AG20443 (cell line): ENCODE measurements at regions not wholly inside any gene's neighbourhood (a gene's known extent, or its start where the extent isn't known, plus 50 kb on each side); places are given as distances from the start of the nearest gene placed in this dataset.
"Not testable (repeated sequence)": the region's sequence is repeated elsewhere in the genome, so short reads cannot be mapped to it uniquely, and the experiment has no call there.

Experiments used
- DNase-seq: peaks from one replicate; pipeline ENCODE4 v3.0.0; 2012; ENCODE audit warnings: low spot score, mixed read lengths

DNA sequence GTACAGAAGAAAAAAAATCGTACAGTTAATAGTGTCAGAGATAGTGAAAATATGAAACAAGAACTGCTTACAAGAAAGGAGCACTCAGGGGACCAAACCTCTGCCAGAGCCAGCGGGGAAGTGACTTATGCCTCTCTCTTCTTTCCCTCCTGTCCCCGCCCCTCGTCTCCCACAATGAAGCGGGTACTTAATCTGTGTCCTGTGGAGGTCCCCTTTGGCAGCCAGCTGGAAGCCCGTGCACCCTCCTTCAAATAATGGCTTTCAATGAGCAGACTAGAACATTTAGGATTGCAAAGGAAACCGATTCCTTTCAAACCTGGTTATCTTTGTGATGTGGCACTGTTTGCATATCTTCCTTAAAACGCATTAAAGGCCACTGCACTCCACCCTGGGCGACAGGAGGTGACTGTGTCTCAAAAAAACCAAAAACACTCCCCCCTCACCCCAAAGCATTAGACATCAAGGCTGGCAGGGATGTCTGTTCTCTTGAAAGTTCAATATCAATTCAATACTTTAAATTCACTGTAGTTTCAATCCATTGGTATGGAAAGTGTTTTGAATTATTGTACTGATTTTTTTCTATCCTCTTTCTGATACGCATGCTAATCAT lies 51.7 kb downstream of the PPIAL4C start:
- DNase-seq, result not testable (repeated sequence)

DNA sequence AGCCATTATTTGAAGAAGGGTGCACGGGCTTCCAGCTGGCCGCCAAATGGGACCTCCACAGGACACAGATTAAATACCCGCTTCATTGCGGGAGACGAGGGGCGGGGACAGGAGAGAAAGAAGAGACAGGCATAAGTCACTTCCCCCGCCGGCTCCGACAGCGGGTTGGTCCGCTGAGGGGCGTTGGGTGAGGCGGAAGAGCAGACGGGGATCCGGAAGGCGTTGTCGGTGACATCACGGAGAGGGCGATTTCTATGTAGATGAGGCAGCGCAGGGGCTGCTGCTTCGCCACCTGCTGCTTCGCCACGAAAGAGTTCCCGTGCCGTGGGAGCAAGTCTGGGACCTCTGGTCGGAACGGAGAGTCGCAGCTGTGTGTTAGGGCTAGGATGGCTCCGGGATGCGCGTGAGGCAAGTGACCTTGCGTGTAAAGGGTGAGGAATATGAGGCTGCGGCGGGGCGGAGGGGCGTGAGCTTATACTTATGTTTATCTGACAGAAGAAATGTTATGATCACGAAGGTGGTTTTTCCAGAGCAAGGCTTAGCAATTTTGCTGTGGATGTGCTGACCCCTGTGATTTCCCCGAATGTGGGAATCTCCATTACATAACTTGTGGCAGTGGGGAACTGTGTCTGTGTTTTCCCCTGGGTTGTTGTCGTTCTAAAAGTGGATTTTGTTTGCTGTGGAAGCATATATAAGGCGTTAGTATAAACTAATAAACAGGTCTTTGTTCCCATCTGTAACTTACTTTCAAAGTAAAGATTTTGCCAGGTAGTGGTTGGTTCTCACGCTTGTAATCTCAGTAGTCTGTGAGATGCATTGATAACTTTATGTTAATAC lies 52.9 kb downstream of the PPIAL4C start:
- peak; percentile 37 for DNase-seq

DNA sequence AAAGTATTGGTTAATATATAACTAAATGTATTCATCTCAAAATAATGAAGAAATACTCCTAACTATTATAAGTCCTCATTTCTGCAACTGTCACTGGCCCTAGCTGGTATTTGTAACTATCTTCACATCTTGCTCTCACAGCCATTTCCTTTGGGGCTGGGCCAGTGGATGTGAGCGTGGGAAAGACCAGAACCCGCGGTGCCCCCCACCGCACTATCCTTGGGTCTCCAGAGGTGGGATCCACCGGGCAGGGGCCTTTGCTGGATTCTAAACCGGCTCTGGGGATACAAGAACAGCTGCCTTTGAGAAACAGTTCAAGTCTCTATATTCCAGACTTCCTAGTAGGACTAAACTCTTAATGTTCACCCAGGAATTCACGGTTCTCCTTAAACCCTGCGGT lies 54.8 kb downstream of the PPIAL4C start:
- DNase-seq, result not testable (repeated sequence)

DNA sequence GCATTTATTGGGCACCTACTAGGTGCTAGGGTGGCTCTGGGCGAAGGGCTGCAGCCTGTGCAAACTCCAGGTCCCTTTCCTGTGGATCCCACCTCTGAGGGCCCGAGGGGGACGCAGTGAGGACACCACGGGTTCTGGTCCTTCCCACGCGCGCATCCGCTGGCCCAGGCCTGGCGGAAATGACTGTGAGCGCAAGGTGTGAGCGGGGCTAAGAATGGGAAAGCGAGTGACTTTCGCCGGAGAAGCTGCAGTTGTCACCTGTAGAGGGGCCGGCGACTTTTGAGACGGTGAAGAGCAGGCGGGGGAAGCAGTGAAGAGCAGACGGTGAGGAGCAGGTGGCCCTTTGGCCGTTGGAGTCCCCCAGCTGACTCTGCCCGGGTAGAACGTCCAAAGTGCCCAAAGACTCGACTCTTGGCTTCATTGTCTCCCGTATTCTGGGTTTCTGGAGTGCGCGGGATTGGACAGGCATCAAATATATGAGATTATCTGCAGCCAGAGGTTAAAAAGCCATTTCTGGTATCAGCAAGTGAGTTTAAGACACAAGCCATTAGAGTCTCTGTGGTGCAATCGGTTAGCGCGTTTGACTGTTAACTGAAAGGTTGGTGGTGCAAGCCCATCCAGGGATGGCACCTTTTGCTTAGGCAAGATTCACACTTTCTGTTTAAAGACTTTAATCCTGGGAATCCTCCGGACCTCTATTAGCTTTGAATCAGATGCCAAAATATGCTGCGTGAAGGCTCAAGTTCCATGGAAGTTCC lies 55.4 kb downstream of the PPIAL4C start:
- not testable (repeated sequence) for DNase-seq

DNA sequence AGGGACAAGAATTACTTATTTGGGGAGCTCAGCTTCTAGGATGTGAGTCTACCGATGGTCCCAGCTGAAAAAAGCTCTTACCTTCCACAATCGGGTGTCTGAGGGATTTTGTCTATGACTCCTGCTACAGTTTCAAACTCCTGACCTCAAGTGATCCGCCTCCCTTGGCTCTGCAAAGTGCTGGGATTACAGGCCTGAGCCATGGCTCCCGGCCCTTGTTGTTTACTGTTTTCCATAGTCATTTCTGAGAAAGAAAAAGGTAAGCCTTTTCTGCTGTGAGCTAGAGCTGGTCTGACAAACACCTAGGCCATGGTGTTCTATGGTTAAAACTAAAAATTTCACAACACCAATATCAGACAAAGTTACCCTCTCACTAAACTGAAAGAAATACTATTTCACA lies 57.5 kb downstream of the PPIAL4C start:
- not testable (repeated sequence) for DNase-seq

DNA sequence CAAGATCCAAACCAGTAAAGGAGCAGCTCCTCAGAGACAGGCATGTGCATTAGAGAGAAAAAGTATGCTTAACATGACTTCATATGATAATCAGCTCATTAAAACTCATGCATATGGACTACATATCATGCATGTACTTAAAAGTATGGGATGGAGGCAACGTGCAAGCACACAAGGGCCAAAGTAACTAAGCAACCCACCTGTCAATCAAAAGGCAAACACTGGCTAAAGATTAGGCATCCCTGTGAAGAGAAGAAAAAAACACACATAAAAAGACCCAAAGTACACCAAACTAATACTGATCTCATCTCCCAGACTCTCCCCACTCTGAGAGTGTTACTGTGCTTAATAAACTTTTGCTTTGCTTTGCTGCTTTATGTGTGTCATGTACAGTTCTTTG lies 61.2 kb downstream of the PPIAL4C start:
- DNase-seq, result not testable (repeated sequence)

DNA sequence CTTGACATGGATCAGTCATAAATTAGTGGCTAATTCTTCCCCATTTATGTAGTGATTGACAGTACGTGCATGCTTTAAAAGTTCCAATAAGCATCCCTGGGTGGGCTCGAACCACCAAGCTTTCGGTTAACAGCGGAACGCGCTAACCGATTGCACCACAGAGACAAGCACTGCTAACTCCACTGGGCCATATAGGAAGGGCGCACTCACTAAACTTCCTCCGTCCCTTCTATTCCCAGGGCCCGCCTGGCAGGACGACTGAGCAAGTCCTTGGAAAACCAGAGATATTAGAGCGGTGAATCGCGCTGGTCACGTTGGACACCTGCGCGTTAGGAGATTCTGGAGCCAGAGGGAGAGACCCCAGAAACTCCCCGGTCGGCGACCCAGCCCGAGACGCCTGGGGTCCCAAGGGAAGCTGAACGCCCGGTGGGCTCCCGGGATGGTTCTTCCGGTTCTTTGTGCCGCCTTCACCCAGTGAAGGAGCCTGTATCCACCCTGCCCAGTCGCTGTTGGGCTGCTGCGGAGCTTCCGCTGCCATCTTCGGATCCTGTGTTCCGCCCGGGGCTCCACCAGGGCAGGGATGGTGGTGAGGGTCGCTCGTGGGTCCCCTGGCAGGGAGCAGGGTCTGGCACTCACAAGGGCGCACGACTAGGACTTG lies 62.8 kb downstream of the PPIAL4C start:
- DNase-seq, result not testable (repeated sequence)

DNA sequence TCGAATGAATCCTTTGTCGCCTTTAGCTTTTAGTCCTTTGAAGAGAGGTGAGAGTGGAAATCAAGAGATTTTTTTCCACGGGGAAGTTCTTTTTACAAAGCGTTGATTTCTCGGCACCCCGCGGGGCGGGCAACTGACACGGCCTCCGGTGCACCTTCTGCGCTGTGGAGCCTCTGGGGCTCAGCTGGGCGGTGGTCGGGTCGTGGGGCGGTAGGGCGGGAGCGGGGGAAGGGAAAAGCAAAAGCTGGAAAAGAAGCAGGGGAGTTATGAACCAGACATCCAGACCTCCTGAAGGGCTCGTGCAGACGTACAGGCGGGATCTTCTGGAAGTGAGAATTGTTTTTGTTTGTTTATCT lies 63.3 kb downstream of the PPIAL4C start:
- not testable (repeated sequence) for DNase-seq

DNA sequence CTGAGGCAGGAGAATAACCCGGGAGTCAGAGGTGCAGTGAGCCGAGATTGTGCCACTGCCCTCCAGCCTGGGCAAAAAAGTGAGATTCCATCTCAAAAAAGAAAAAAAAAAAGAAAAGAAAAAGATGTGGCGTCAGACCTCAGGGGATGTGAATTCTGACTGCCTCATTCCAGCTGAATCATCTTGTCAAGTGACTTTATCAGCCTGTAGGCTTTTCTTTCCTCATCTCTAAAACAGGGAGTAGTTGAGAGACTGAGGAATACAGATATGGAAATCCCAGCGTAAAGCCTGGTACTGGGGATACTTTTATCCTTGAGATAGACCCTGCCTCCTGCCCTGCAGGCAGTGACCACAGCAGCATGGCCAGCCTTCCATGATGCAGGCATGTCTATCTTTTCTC lies 74.1 kb downstream of the PPIAL4C start:
- not testable (repeated sequence) for DNase-seq

DNA sequence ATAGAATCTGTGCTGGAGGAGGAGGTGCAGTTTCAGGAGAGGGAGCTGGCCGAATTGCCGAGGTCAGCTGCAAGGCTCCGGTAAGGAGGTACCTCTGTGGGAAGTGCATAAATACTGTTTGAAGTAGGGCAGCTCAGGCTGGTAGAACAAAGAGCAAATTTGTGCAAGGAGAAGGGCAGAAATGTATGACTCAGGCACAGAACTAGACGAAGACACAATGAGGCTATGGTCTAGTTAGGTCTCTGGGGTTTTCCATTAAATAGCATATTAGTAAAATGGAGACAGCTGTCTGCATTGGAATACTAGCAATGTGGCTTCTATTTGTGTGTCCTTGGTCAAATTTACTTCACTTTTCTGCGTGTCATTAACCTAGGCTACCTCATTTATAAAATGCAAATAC lies 74.5 kb downstream of the PPIAL4C start:
- DNase-seq, result not testable (repeated sequence)

DNA sequence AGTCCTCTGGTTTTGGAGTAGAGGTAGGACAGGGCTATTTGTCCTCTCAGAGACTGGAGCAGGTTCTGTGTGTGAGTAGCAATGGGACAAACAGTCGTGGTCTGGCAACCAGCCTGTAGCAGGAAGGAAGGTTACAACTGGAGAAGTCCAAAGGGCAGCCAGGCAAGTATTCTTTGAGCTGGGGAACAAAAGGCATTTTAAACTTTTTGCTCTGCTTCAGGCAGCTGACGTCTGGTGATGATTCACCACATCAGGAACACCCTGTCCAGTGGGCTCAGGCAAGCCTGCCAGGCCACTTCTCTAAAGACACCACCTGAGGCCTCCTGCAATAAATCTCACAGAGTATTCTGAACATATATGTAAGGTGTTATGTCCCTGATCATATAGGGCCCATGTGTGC lies 81.0 kb downstream of the PPIAL4C start:
- not testable (repeated sequence) for DNase-seq

DNA sequence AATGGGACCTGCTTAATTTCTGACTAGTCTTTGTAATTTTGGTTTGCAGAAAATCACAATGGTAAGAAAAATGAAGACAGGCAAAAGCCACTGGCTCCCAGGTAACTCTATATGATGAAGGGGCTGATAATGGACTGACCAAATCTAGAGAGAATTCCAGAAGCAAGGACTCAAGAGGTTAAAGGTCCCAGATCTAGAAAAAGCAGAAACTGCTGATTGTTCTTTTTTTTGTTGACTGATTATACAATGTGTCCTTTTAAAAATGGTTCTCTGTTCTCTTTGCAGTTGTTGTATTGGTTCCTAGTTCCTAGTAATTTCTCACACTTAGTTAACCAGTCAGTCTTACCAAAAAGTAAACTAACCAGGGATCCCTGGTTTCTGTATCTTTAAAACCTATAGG lies 81.4 kb downstream of the PPIAL4C start:
- DNase-seq, result not testable (repeated sequence)

DNA sequence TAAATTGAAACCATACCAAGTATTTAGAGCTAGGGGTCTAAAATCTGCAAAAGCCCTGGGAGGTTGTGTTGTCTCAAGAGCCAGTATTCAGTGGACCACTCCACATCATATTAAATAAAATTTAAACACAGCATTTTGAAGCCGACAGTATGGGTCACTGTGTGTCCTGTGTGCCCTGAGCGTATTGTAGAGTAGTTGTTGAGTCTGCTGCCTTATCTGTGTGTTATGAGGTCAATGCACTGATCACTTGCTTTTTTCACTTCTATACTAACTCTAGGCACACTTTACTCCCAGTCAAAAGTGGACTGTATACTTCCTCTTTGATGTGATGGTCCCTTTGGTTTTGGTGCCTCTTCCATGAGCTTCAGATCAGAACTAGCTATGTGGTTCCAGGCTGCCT lies 81.9 kb downstream of the PPIAL4C start:
- not testable (repeated sequence) for DNase-seq

DNA sequence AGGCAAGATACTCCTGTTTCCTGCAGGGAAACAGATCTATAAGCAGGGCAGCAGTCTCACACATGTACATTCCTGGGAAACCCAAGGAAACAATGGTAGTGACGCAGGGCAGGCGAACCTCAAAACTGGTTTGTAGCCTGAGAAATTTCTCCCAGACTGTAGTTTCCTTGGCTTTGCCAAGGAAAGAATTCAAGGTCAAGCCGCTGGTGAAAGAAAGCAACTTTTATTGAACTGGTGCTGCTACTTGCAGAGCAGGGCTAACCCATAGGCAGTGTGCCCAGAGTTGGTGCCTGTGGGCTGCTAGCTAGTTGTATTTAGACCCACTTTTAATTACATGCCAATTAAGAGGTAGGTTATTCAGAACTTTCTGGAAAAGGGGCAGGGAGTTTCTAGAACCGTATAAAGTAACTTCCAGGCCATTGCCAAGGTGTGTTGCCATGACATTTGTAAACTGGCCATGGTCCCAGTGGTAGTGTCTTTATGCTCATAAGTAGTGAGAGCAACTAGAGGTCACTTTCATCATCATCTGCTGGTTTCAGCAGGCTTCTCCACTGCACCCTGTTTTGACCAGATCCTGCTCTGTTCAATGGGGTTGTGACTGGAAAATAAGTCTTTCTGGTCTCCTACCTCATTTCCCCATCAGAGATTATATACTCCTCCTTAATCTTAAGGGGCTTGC lies 89.7 kb downstream of the PPIAL4C start:
- DNase-seq, result not testable (repeated sequence)

DNA sequence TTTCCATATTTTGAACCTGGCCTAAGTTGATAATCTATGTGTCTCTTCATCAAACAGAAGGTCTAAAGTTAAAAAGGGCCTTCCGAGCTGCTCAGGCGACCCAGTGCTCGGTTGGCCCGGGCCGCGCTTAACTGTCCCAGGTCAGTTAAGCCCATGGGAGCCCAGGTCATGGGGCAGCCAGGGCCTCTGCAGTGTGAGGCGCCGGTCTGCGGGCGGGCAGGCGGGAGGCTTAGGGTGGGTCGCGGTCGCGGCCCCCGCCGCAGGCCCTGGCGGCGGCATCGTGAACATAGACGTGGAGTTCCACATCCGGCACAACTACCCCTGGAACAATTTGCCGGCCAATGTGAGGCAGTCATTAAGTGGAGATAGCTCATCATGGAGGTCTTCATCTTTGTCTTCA lies 91.3 kb downstream of the PPIAL4C start:
- DNase-seq, result not testable (repeated sequence)

DNA sequence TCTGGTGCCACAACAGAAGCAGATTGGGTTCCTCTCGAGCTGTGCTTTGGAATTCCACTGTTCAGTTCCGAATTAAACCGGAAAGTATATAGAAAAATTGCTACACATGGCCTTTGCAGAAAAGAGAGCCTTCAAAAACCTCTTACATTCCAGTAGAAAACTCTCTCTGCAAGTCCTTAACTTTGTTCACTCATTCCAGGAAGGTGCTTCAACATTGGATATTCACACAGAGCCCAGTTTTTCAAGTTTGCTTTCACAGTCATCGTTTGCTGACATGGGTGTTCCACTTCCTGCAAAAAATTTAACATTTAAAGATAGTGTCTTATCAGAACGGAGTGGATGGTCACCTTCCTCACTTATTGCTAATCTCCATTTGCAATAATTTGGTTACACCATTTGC lies 93.7 kb downstream of the PPIAL4C start:
- not testable (repeated sequence) for DNase-seq

DNA sequence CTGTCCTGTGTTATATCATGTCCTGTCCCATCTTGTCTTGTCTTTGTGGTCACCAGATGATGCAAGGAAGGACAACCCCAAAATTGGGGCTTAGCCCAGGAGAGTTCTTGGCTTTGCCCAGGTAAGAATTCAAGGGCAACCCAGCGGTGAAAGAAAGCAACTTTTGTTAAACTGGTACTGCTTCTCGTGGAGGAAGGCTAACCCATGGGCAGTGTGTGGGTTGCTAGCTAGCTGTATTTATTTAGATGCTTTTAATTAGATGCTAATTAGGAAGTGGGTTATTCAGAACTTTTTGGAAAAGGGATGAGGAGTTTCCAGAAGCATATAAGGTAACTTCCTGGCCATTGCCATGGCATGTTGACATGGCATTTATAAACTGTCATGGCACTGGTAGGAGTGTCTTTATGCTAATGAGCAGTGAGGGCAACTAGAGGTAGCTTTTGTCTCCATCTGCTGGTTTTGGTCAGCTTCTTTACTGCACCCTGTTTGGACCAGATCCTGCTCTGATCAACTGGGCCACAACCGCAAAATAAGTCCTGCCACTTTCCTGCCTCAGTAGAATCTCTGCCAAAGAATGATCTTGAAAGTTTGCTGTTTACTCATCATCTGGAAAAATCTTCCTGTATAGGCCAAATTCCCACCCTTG lies 95.8 kb upstream of the FCGR1A start:
- DNase-seq, result not testable (repeated sequence)

DNA sequence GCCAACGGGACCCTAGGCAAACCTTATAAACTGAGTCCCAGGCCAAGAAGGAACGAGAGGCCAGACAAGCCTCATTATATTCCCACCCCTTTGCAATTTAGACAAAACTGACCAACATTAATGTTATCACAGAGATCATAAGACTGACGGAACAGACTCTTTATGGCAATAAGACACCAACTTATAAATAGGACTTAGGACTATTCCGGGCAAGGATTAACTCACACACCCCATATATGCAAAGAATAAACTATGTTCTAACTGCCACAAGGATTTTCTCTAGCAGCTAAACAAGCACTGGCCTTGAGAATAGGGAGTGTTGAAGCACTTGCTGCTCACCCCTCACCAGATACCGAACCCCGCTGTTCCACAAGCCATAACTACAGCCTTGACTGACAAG lies 91.1 kb upstream of the FCGR1A start:
- DNase-seq, result not testable (repeated sequence)

DNA sequence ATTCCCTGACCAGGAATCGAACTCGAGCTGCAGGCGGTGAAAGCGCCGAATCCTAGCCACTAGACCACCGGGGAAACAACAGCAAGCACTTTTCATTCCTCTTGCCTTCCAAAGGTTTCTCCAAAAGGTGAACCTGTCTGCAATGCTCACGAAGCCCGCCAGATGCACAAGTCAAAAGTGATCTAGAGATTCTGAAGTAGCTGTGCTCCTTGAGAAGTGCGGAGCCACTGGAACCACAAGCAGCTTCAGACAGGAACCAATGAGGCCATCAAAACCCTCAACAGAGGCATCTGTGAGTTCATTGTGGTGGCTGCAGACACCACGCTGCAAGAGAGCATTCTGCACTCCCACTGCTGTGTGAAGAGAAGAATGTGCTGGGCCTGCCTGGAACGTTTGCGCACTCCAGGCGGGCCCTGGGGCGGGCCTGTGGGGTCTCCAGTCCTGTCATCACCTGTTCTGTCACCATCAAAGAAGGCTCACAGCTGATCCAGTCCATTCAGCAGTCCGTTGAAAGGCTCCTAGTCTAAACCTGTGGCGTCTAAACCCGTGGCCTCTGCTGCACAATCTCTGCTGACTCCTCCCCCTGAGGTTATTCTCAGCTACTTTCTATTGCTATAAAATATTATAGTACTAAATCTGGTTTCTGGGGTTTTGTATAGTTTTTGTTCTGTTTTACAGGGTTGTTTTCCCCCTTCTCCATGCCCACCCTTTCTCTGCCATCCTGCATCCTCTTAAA lies 89.5 kb upstream of the FCGR1A start:
- not testable (repeated sequence) for DNase-seq

DNA sequence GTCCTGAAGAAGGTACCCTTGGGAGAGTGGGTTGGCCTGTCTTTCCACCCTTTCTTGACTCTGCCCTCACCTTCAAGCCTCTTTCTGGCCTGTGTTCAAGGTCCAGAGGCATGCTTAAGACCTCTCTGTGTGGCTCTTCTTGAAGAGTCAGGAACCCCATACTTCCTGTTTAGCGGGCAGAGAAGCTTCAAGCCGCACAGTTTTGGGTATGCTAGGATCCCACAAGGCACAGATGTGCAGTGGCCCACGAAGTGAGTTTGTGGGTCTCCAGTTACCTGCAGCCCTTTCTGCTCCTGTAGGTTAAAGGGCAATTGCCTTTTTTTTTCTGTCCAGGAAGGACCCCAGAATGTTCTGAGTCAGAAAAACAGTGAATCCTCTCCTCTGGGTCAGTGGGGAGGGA lies 87.4 kb upstream of the FCGR1A start:
- not testable (repeated sequence) for DNase-seq
